ENCODE measurements at regions not wholly inside any gene's neighbourhood (a gene's known extent, or its start where the extent isn't known, plus 50 kb on each side); places are given as distances from the start of the nearest gene placed in this dataset.

DNA sequence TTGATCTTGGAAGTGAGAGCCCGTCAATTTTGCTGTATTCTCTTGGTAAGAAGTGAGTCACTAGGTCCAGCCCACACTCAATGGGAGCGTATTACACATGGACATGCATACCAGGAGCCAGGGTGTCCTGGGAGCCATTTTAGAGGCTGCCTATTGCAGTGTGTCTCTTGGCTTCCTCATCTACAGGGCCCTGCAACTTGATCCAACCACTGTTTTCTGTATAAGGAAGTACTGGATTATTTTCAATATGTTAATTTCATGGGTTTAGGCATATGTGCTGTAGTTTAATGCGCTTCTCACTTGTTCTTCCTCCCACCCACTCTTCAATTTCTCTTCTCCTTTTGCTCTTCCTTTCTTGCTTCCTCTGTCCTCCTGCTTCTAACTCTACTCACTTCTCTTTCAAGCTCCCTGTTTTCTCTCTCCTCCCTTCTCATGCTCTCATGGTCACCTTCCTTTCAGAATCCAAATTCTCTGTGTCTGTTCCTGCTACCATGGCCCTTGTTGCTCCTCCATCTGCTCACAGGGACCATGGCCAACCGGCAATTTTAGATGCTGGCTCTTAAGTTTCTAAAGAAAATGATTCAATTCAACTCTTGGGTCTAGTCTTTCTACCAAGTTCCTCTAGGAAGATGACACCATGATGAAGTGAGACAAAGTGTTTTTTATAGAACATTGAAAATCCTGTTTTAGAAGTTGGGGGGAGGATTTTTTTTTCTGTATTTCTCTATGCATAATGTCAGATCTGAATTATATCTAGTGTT lies 152.0 kb upstream of the ZEB2 start:
- H3K4me2 ChIP-seq, result no peak overlapping the region
- peak in 1 of 2 experiments; percentile 10 for DNase-seq
- H3K79me2 ChIP-seq (ENCODE audit: low read depth), result no peaks in the 10 kb centered on the region
- no peaks in the 10 kb centered on the region for H3K4me1 ChIP-seq (replicated peaks; ENCODE audit: insufficient read depth)
- H3K4me3 ChIP-seq, result no peak overlapping the region
- H3K36me3 ChIP-seq (ENCODE audit: low read depth), result no peaks in the 10 kb centered on the region
- BruUV-seq (replicated peaks), result no TSS peak
- H2AFZ ChIP-seq, result peak overlapping the region; percentile 71
- ChIA-PET CTCF (no interaction called here), POLR2A (ENCODE audit: unreplicated experiment) (no interaction called here)
- H3K9me3 ChIP-seq (ENCODE audit: insufficient read depth, low read depth), result no peaks in the 10 kb centered on the region
- H3K9me2 ChIP-seq (ENCODE audit: insufficient read depth), result no peaks in the 10 kb centered on the region
- no peak for TF ChIP-seq EZH2 (IDR thresholded peaks at IDR 0.05; ENCODE audit: low read depth)
- TF ChIP-seq, protein P1, sequence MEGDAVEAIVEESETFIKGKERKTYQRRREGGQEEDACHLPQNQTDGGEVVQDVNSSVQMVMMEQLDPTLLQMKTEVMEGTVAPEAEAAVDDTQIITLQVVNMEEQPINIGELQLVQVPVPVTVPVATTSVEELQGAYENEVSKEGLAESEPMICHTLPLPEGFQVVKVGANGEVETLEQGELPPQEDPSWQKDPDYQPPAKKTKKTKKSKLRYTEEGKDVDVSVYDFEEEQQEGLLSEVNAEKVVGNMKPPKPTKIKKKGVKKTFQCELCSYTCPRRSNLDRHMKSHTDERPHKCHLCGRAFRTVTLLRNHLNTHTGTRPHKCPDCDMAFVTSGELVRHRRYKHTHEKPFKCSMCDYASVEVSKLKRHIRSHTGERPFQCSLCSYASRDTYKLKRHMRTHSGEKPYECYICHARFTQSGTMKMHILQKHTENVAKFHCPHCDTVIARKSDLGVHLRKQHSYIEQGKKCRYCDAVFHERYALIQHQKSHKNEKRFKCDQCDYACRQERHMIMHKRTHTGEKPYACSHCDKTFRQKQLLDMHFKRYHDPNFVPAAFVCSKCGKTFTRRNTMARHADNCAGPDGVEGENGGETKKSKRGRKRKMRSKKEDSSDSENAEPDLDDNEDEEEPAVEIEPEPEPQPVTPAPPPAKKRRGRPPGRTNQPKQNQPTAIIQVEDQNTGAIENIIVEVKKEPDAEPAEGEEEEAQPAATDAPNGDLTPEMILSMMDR (conservative IDR thresholded peaks at IDR 0.05), result no peak
- H3F3A ChIP-seq (ENCODE audit: insufficient read depth, low read depth), result no peaks in the 10 kb centered on the region
- H4K20me1 ChIP-seq (ENCODE audit: insufficient read depth), result no peaks in the 10 kb centered on the region
- H3K27me3 ChIP-seq (ENCODE audit: insufficient read depth, low read depth), result no peaks in the 10 kb centered on the region
- no peak overlapping the region for H3K27ac ChIP-seq
- intact Hi-C loops (cut with micrococcal nuclease; ENCODE audit: unreplicated experiment), result no loop called here

DNA sequence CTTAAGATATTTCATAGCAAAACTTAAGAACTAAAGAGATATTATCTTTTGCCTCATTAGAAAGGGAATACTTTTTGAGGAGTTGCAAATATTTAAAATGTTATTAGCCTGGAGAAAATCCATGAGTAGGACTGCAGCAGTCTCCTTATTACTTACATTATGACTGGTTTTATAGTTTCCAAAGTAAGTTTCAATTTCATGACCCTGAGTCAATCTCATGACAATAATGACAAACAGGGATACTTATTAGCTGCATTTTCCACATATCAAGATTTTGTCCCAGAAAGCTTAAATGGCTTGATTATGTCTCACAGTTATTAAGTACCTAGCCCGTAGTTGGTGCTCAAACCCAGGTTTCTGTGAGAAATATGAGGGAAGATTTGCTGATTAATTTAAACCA lies 150.8 kb upstream of the ZEB2 start:
- Histone ChIP-seq H3K79me2 (ENCODE audit: low read depth) (no peaks in the 10 kb centered on the region), H3K27me3 (ENCODE audit: insufficient read depth, low read depth) (no peaks in the 10 kb centered on the region), H3K4me3 (no peak overlapping the region), H2AFZ (no peak overlapping the region), H4K20me1 (ENCODE audit: insufficient read depth) (no peaks in the 10 kb centered on the region), H3K27ac (no peak overlapping the region), H3K36me3 (ENCODE audit: low read depth) (no peaks in the 10 kb centered on the region), H3K9me2 (ENCODE audit: insufficient read depth) (no peaks in the 10 kb centered on the region), H3K9me3 (ENCODE audit: insufficient read depth, low read depth) (no peaks in the 10 kb centered on the region), H3K4me1 (replicated peaks; ENCODE audit: insufficient read depth) (no peaks in the 10 kb centered on the region; the same call in 1 of the 2 replicates), H3F3A (ENCODE audit: insufficient read depth, low read depth) (no peaks in the 10 kb centered on the region), H3K4me2 (no peak overlapping the region)
- intact Hi-C loops (cut with micrococcal nuclease; ENCODE audit: unreplicated experiment), result no loop called here
- CTCF ChIA-PET, result no interaction called here
- BruUV-seq (replicated peaks), result no TSS peak
- TF ChIP-seq, protein P1 (conservative IDR thresholded peaks at IDR 0.05), result no peak
- no peak for TF ChIP-seq EZH2 (IDR thresholded peaks at IDR 0.05; ENCODE audit: low read depth)
- DNase-seq, result no peak
- POLR2A ChIA-PET (ENCODE audit: unreplicated experiment), result no interaction called here

DNA sequence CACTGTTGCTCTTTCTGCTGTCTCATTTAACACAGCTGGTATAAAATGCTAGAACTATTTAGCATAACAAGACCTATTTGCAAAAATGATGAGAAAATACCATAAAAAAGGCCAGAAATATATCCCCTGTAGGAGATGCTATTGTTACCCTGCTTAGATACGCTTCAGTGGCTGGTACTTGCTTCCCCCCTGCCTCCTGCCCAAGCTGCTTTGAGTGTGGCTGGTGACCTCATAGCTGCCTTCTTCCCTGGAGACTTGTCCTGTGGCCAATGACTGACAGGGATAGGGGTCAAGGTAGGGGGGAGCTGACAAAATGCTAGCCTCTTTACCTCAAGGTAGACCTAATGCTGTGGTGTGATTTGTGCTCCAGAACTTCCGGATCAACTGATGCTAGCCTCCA lies 150.2 kb upstream of the ZEB2 start:
- no peak for TF ChIP-seq EZH2 (IDR thresholded peaks at IDR 0.05; ENCODE audit: low read depth)
- TF ChIP-seq, protein P1 (conservative IDR thresholded peaks at IDR 0.05), result no peak
- H3K27me3 ChIP-seq (ENCODE audit: insufficient read depth, low read depth), result no peaks in the 10 kb centered on the region
- ChIA-PET POLR2A (ENCODE audit: unreplicated experiment) (no interaction called here), CTCF (no interaction called here)
- no peak for DNase-seq
- H3K4me3 ChIP-seq, result no peak overlapping the region
- no peaks in the 10 kb centered on the region for H3K36me3 ChIP-seq (ENCODE audit: low read depth)
- no peak overlapping the region for H2AFZ ChIP-seq
- no peaks in the 10 kb centered on the region; the same call in 1 of the 2 replicates for H3K4me1 ChIP-seq (replicated peaks; ENCODE audit: insufficient read depth)
- BruUV-seq (replicated peaks), result no TSS peak
- no peak overlapping the region for H3K27ac ChIP-seq
- no peak overlapping the region for H3K4me2 ChIP-seq
- intact Hi-C loops (cut with micrococcal nuclease; ENCODE audit: unreplicated experiment), result no loop called here
- H4K20me1 ChIP-seq (ENCODE audit: insufficient read depth), result no peaks in the 10 kb centered on the region
- no peaks in the 10 kb centered on the region for H3K9me2 ChIP-seq (ENCODE audit: insufficient read depth)
- H3K9me3 ChIP-seq (ENCODE audit: insufficient read depth, low read depth), result no peaks in the 10 kb centered on the region
- no peaks in the 10 kb centered on the region for H3K79me2 ChIP-seq (ENCODE audit: low read depth)
- no peaks in the 10 kb centered on the region for H3F3A ChIP-seq (ENCODE audit: insufficient read depth, low read depth)
